Fibroblast of gingiva (primary cell): ENCODE measurements at regions not wholly inside any gene's neighbourhood (a gene's known extent, or its start where the extent isn't known, plus 50 kb on each side); places are given as distances from the start of the nearest gene placed in this dataset.
"Not testable (repeated sequence)": the region's sequence is repeated elsewhere in the genome, so short reads cannot be mapped to it uniquely, and the experiment has no call there.

ENCODE experiments used
- DNase-seq: peaks from one replicate; pipeline ENCODE4 v3.0.0-alpha.2; 2011; ENCODE audit warnings: low read depth

DNA sequence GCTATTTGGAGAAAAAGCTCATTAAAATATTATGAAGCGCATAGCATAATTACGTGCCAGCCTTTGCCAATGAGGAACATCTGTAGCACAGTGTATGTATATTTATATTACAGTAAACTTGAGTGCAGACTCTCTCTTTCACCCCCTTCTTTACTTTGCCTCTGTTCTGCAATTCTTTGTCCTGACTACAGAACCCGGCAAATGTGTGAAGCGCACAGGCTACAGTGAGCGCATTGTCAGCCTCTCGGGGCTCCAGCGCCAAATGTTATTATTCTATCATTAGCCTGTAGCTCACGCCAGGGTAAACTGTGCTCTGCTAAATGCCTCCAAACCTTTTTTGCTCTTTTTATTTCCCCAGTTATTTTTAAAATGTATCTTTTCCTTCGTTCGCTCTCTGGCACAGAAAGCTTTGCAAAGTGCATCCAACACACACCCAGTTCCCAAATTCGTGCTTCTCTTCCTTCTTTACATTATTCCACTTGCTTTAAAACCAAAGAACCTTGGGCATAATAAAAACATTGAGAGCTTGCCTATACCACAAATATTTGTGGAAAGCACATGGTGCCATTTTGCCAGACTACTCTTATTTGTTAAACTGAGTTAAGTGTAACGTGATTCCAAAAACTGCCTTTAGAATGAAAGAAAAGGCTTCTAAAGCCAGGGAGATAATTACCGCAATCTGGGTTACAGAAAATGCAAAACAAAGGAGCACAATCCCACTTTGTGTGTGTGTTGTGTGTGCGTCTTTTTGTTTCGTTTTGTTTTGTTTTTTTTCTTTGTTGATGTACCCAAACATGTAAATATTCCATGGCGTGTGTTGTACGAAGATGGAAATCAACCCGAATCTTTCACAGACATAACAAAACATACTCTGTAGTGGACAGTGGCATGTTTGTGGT lies 164.1 kb upstream of the MPDZ start:
- DNase-seq = no peak

GRCh38 chr9:13439685-13440476 lies 160.4 kb upstream of the MPDZ start:
- DNase-seq = no peak

DNA sequence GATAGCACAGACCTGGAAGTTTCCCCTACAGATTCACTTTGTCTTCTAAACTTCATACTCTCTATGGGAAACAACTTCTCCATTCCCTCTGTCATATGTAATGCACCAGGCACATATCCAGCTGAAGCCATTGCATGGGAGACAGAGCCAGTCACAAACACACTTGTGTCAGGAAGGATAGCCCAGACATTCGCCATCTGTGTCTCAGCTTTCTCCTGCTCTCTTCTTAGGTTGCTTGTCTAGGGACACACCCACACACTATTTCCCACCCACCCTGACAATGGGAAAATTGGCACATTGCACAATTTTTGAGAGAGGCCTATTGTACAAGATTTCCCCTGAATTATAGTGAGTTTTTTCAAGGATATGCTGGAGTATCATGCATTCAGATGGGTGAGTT lies 158.4 kb upstream of the MPDZ start:
- DNase-seq = no peak

GRCh38 chr9:13436591-13436990 lies 157.1 kb upstream of the MPDZ start:
- DNase-seq = peak; percentile 29

GRCh38 chr9:13433453-13433852 lies 154.0 kb upstream of the MPDZ start:
- not testable (repeated sequence) for DNase-seq

GRCh38 chr9:13432904-13433303 lies 153.4 kb upstream of the MPDZ start:
- no peak for DNase-seq

DNA sequence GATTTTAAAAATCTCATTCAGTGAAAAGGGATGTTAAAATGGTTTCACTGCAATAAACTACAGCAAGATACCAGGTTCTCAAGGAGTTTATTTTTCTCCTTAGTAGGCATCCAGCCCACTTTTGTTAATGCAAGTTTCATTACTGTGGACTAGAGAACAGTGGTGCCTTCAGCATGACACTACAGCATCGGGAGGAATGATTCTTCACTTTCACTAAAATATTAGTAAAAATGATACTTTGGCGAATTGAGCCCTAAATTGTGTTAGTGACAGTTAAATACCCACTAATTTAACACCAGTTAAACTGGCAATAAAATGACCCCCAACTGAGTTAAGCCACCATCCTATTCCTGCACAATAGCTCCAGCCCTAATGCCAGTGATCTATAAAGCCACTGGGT lies 152.2 kb upstream of the MPDZ start:
- DNase-seq = no peak

DNA sequence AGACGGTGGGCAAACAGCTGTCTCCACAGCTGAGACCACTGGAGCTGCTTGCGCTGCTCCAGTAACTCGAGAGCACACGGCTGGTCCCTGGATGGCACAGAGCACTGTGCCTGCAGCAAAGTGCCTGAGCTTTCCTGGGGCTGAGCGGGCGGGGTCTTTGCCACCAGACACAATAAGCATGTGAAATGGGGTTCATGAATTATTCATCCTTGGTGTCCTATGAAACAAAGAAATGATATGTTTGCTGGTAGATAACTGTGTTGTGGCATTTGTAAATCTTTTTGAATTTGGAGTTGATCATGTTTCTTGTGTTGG lies 151.7 kb upstream of the MPDZ start:
- no peak for DNase-seq

- DNase-seq = no peak
Measured at GRCh38 chr9:13430368-13431221, 151.1 kb upstream of the MPDZ start.

DNA sequence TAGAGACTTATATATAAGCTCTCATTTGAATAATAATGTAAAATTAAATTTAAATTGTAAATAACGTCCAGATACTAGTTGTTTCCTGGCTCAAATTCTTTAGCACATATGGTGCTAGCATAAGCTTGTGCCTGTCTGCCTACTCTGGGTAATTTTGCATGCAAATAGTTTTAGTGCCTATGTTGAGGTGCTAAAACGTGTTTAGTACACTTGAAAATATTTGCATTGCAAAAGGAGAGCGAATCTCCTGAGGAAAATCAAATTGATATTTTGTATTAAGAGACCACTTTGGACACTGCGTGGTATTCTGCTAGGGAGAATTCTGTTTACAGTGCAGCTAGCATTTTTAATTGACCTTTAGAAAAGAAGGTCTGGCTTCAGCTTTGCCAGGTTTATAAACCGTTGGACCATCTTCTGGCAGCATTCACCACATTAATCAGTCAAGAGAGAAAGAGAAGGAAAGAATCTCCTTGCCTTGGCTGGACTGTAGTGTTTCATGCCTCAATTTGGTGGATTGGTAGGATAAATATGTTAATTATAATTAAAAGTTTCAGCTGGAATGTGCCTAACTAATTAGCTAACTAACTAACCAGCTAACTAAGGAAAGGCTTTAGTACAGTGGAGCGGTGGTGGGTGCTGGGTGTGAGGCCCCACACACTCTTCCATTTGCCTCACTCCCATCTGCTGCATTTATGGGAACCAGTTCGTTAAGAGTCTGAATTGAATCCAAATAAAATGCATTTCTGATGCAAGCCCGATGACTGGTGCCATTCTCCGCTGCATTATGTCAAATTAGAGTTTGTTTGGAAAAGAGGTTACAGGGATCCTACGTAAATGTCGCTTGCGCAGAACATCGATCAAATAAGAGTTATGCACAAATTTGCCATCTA lies 150.1 kb upstream of the MPDZ start:
- DNase-seq = no peak

DNA sequence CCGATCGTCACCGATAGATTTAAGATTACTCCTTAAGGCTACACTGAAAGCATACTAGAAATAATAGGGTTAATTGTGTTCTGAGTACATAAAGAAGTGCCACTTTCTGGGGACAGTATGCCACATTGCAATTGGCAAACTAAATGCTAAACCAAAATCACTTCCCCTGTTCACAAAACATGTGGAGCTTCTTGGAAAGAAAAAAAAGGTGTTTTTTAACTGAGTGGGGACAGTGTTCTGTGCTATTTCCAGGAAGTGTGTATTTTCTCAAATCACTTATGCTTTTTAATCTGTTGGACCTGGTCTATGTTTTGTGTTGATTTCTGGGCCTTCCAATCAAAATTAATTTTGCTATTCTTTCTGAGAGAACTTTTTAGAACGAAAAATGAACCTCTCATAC lies 149.3 kb upstream of the MPDZ start:
- DNase-seq = no peak

DNA sequence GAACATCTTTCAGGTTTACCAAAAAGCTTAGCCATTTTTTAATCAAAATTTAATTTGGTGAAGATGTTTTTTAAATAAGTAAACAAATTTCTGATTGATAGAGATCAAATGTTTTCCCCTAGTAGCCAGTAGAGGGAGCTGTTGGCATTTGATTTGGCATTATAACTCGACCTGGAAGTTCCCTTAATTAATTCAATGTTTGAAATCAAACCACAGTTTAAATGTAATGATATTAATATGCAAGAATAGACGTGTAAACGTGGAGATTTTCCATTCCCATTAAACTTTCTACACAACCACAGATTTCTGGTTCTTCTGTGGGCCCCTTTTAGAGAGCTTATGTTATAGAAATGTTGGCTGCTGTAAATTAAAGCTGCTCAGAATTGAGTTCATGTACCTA lies 148.1 kb upstream of the MPDZ start:
- peak; percentile 39 for DNase-seq

GRCh38 chr9:13426606-13427005 lies 147.1 kb upstream of the MPDZ start:
- no peak for DNase-seq

DNA sequence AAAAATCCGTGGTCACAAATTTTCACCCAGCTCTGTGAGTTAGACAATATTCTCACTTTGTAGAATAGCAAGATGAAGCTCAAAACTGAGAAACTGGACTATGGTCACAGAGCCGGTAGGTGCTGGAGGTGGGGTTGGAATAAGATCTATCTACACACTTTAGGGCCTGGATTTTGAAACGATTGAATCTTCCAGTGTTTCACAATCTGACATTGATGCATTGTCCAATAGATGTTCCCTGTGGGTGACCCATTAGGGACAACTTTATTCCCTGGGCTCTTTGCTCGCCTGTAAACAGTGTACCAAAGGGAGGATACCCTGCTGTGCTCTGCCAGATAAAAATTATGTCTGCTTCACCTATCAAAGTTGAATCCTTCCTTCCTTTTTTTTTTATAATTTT lies 145.4 kb upstream of the MPDZ start:
- no peak for DNase-seq

- DNase-seq = no peak
Measured at GRCh38 chr9:13424204-13424603, 144.7 kb upstream of the MPDZ start.

GRCh38 chr9:13414349-13414748 lies 134.9 kb upstream of the MPDZ start:
- no peak for DNase-seq

DNA sequence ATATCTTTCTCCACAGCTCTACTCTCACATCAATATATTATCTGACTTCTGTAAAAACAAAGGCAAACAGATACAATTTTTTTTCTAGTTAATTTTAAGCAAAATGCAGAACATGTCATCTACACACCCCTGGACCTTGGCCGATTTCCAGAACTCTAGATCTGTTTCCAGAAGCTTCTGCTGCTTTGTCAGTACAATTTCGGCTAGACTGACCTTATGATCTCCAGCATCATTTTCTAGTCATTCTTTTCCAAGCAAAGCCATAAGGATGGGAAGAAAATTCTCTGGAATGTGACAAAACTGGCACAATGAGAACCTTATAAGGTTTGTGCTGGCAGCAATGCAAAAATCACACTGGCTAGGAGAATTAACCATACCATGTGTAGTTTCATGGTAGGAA lies 132.8 kb upstream of the MPDZ start:
- DNase-seq = no peak

- DNase-seq = no peak
Measured at GRCh38 chr9:13411791-13412190, 132.3 kb upstream of the MPDZ start.

DNA sequence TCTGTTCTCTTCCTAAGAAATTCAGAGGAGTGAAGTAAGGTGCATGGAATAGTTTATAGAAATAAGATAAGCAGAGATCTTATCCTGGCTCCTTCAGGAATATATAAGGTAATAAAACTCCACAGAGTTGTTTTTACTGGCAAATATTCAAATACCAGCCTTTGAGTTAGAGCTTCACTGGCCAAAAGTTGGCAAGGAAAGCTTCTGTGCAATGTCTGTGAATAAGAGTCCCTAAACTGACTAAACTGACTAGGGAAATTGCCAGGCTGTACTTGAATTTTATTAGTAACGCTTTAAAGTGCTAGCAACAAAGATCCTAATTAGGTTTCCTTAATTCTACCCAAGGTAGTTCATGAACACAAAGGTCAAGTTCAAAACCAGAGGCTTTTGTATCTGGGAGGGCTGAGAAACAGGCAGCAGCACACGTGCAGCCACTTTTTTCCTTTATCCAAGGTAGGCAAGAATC lies 131.1 kb upstream of the MPDZ start:
- peak; percentile 34 for DNase-seq

GRCh38 chr9:13397661-13398060 lies 118.2 kb upstream of the MPDZ start:
- DNase-seq = no peak

DNA sequence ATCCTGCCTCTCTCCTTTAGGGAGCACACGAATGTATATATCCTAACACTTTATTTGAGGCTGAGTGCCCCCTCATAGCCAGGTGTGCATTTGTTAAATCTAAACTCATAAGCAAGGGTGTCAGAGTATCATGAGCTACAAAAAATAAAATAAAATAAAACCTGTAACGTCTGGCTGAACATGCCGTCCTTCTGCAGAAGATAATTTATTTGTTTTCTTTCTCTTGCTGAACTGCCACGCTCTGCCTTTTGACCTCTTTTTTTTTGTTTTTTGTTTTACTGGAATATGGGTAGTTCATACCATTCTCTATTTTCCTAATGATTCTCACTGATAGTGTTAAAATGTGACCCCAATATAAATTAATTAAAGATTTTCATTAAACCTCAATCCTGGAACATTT lies 117.7 kb upstream of the MPDZ start:
- no peak for DNase-seq
